Pancreas (tissue), 10 donors: ENCODE measurements at regions not wholly inside any gene's neighbourhood (a gene's known extent, or its start where the extent isn't known, plus 50 kb on each side); places are given as distances from the start of the nearest gene placed in this dataset.
"Not testable (repeated sequence)": the region's sequence is repeated elsewhere in the genome, so short reads cannot be mapped to it uniquely, and the experiment has no call there.

Experiments
- ATAC-seq, 4 donors: fragments of 200-7000 bp; cut with Tn5 transposase; one replicate each; pipeline versions ENCODE4 v1.8.0 to v1.9.1; 2020; ENCODE audit warnings: mild to moderate bottlenecking in 4 of 4, moderate library complexity in 4 of 4
- DNase-seq, 6 donors: peaks; one replicate each; pipeline ENCODE4 v3.0.0-alpha.2; 2020
- FAIRE-seq: peaks from 2 replicates; lab custom pipeline; 2012; peaks lifted over from hg19 to GRCh38; lab: Jason Lieb, UNC
- H3K27ac ChIP-seq, 4 donors: fragments of 200-600 bp; sonication (generic); 1 replicate in 3 of 4; 2 replicates in 1 of 4; pipeline versions ENCODE4 v1.5.0 to v1.8.0; 2020
- H3K27me3 ChIP-seq, 4 donors: fragments of 200-600 bp; one replicate each; pipeline ENCODE4 v1.8.0; 2021
- H3K36me3 ChIP-seq, 3 donors: fragments of 200-600 bp; sonication (generic) in 1 of 3; one replicate each; pipeline versions ENCODE4 v1.5.0 to v1.8.0; 2020 to 2021
- H3K4me1 ChIP-seq, 3 donors: fragments of 200-600 bp; one replicate each; pipeline ENCODE4 v1.8.0; 2021
- H3K4me3 ChIP-seq, 4 donors: fragments of 200-600 bp; sonication (generic) in 2 of 4; one replicate each; pipeline versions ENCODE4 v1.5.0 to v1.8.0; 2020 to 2021
- H3K9me3 ChIP-seq, 4 donors: fragments of 200-600 bp; one replicate each; pipeline ENCODE4 v1.8.0; 2021
- CTCF ChIP-seq, 4 donors: fragments of 200-600 bp; sonication (generic) in 3 of 4; IDR thresholded peaks; one replicate each; pipeline versions ENCODE4 v1.5.0 to v1.8.0; 2021; ENCODE audit warnings: antibody characterized with exemption in 4 of 4
- WGBS, 2 donors: extraction: QIAGEN DNeasy Blood & Tissue Kit; methylation state at CpG; one replicate each; pipeline ENCODE4 v1.1.7; 2013; 5-methylcytosine and 5-hydroxymethylcytosine counted together
- intact Hi-C, 3 donors: fragments of 100-400 bp; cut with DNase I; formaldehyde crosslinking; loops; one replicate each; pipeline versions ENCODE4 v1.11.1 to v1.14.2; 2022
- donor health status: healthy with polysubstance abuse.
- donor health status: DM: no; HTN: no; CAD: no; lungs with moderate emphysema.
- donor health status: DM: no; HTN: no; CAD: no.
- donor health status: control.
- donor health status: control.
- donor health status: Bipolar disorder and iron deficiency.
- donor health status: DM: yes; HTN: yes; CAD: no.
- donor health status: DM: no; HTN: no; CAD: no.
- donor health status: DM: no; HTN: no; CAD: no.
- donor health status: DM: yes; HTN: yes; CAD: no.

- Histone ChIP-seq H3K27me3 (no peaks in the 10 kb centered on the region), H3K36me3 (no peaks in the 10 kb centered on the region), H3K27ac (no peak overlapping the region), H3K9me3 (no peaks in the 10 kb centered on the region), H3K4me1 (no peaks in the 10 kb centered on the region), H3K4me3 (no peak overlapping the region)
- ATAC-seq (no peak), FAIRE-seq (no peak), DNase-seq (no peak)
- no peak for TF ChIP-seq CTCF (IDR thresholded peaks at IDR 0.05)
- 78 to 91% methylated on average over 2 of the region's 2 CpGs for WGBS, 2 donors
- intact Hi-C loops, result no loop called here
Observed at GRCh38 chr10:109219935-109220605, 703.2 kb downstream of the XPNPEP1 start.

- no peak for FAIRE-seq
Observed at GRCh38 chr10:109218207-109218606, 705.1 kb downstream of the XPNPEP1 start.

GRCh38 chr10:109215291-109216075, 707.8 kb downstream of the XPNPEP1 start:
- H3K9me3 ChIP-seq, result no peaks in the 10 kb centered on the region
- no peaks in the 10 kb centered on the region for H3K36me3 ChIP-seq
- ATAC-seq (no peak), DNase-seq (no peak), FAIRE-seq (no peak)
- no peak overlapping the region for H3K4me3 ChIP-seq
- no peak overlapping the region for H3K27ac ChIP-seq
- WGBS, 2 donors, result 89 to 90% methylated on average over 3 of the region's 3 CpGs
- no peaks in the 10 kb centered on the region for H3K4me1 ChIP-seq
- TF ChIP-seq CTCF (IDR thresholded peaks at IDR 0.05), result no peak
- no peaks in the 10 kb centered on the region for H3K27me3 ChIP-seq
- intact Hi-C loops, result no loop called here

More at GRCh38 chr10:109218207-109218606, 705.1 kb downstream of the XPNPEP1 start:
- 73 to 85% methylated on average over 2 of the region's 2 CpGs for WGBS, 2 donors
- Histone ChIP-seq H3K36me3 (no peaks in the 10 kb centered on the region), H3K27me3 (no peaks in the 10 kb centered on the region), H3K4me3 (no peak overlapping the region), H3K4me1 (no peaks in the 10 kb centered on the region), H3K9me3 (no peaks in the 10 kb centered on the region), H3K27ac (no peak overlapping the region)
- intact Hi-C loops, result no loop called here
- TF ChIP-seq CTCF (IDR thresholded peaks at IDR 0.05), result no peak
- DNase-seq (no peak), ATAC-seq (no peak)

GRCh38 chr10:109214891-109215290, 708.4 kb downstream of the XPNPEP1 start:
- H3K27ac ChIP-seq, H3K36me3 ChIP-seq, intact Hi-C loops, H3K9me3 ChIP-seq, ATAC-seq, DNase-seq, H3K27me3 ChIP-seq, H3K4me3 ChIP-seq, H3K4me1 ChIP-seq, FAIRE-seq: not testable (repeated sequence)
- 94% methylated on average over 3 of the region's 3 CpGs for WGBS, 2 donors

- DNase-seq (no peak), ATAC-seq (no peak), FAIRE-seq (no peak)
- no peak overlapping the region for H3K4me3 ChIP-seq
- no peak for TF ChIP-seq CTCF (IDR thresholded peaks at IDR 0.05)
- H3K27ac ChIP-seq, result no peak overlapping the region
- no peaks in the 10 kb centered on the region for H3K4me1 ChIP-seq
- WGBS, 2 donors, result 43 to 55% methylated on average over 1 of the region's 1 CpG
- intact Hi-C loops, result no loop called here
- no peaks in the 10 kb centered on the region for H3K27me3 ChIP-seq
- no peaks in the 10 kb centered on the region for H3K9me3 ChIP-seq
- H3K36me3 ChIP-seq, result no peaks in the 10 kb centered on the region
Observed at GRCh38 chr10:109207361-109207760, 716.0 kb downstream of the XPNPEP1 start.
